HepG2 (cell line): ENCODE measurements at regions not wholly inside any gene's neighbourhood (a gene's known extent, or its start where the extent isn't known, plus 50 kb on each side); places are given as distances from the start of the nearest gene placed in this dataset.

ENCODE experiments used
- ATAC-seq: fragments of 200-7000 bp; cut with Tn5 transposase; 3 replicates; pipeline ENCODE4 v1.9.1; 2020; ENCODE audit warnings: mild to moderate bottlenecking, moderate library complexity
- BruUV-seq: library from RNA; stranded (reverse); fragments of 400-500 nt; replicated peaks from 2 replicates; lab custom pipeline; 2021; lab: Mats Ljungman, UMichigan
- CTCF ChIA-PET: fragments of 300-600 bp; formaldehyde crosslinking; extraction: SDS; loops from one replicate; lab custom pipeline; 2021; ENCODE audit warnings: low total read pairs, inconsistent platforms, low intra/inter-chr PET ratio; lab: Yijun Ruan, JAX
- POLR2A ChIA-PET: fragments of 350-600 bp; sonication (Branson Sonifier 250); formaldehyde crosslinking; loops from one replicate; lab custom pipeline; 2020; ENCODE audit warnings: antibody characterized with exemption, inconsistent platforms; lab: Yijun Ruan, JAX
- DNase-seq: peaks from one replicate; pipeline ENCODE4 v3.0.0-alpha.2; 2015; ENCODE audit warnings: low spot score
- FAIRE-seq: peaks from 3 replicates; lab custom pipeline; 2011; peaks lifted over from hg19 to GRCh38; lab: Jason Lieb, UNC
- H2AFZ ChIP-seq: one replicate; pipeline ENCODE4 v1.6.1; 2011; ENCODE audit warnings: low read length, inconsistent platforms
- H3K27ac ChIP-seq: fragments of 300-600 bp; 3 replicates; pipeline ENCODE4 v1.8.0; 2011; ENCODE audit warnings: mixed run types, mild to moderate bottlenecking, mixed read lengths, low read length, inconsistent platforms; ENCODE audit not compliant: insufficient read depth; ENCODE audit errors: extremely low read length
- H3K27me3 ChIP-seq, 2 experiments: fragments of 200-600 bp in 1 of 2; 2 replicates in 1 of 2; 3 replicates in 1 of 2; pipeline versions ENCODE4 v1.6.0 to v1.8.0; 2011; ENCODE audit warnings: low read length in 2 of 2, mild to moderate bottlenecking in 2 of 2, moderate library complexity in 2 of 2, inconsistent platforms in 1 of 2; ENCODE audit not compliant: insufficient read depth in 2 of 2, control insufficient read depth in 1 of 2
- H3K36me3 ChIP-seq, 2 experiments: fragments of 200-600 bp in 1 of 2; replicated peaks in 1 of 2; 2 replicates in 1 of 2; 3 replicates in 1 of 2; pipeline versions ENCODE4 v1.5.1 to v1.8.0; 2011; ENCODE audit warnings: low read length in 2 of 2, inconsistent platforms in 1 of 2; ENCODE audit not compliant: insufficient read depth in 2 of 2, control insufficient read depth in 1 of 2
- H3K4me1 ChIP-seq: 2 replicates; pipeline ENCODE4 v1.5.1; 2012; ENCODE audit warnings: low read length, inconsistent platforms; ENCODE audit not compliant: insufficient read depth
- H3K4me2 ChIP-seq: 2 replicates; pipeline ENCODE4 v1.6.0; 2011; ENCODE audit warnings: low read depth, low read length, inconsistent platforms
- H3K4me3 ChIP-seq, 3 experiments: fragments of 200-600 bp in 1 of 3; sonication (generic), shearing (Covaris generic) in 1 of 3; replicated peaks in 1 of 3; 2 replicates each; pipeline ENCODE4 v1.5.1; 2011 to 2016; ENCODE audit warnings: low read length in 3 of 3, inconsistent platforms in 2 of 3, low read depth in 2 of 3, mild to moderate bottlenecking in 2 of 3, control low read depth in 1 of 3, mixed read lengths in 1 of 3; ENCODE audit not compliant: insufficient read depth in 1 of 3
- H3K79me2 ChIP-seq: one replicate; pipeline ENCODE4 v1.6.1; 2011; ENCODE audit warnings: low read length, inconsistent platforms; ENCODE audit not compliant: insufficient read depth
- H3K9ac ChIP-seq: 2 replicates; pipeline ENCODE4 v1.6.0; 2011; ENCODE audit warnings: mild to moderate bottlenecking, low read depth, low read length, inconsistent platforms; ENCODE audit not compliant: insufficient read depth
- H3K9me3 ChIP-seq: 2 replicates; pipeline ENCODE4 v1.5.1; 2012; ENCODE audit warnings: mild to moderate bottlenecking, low read length
- H4K20me1 ChIP-seq: 2 replicates; pipeline ENCODE4 v1.6.0; 2011; ENCODE audit warnings: inconsistent platforms, mild to moderate bottlenecking, low read length, moderate library complexity; ENCODE audit not compliant: insufficient read depth
- CENPT ChIP-seq: sonication (generic); formaldehyde crosslinking; IDR thresholded peaks from 2 replicates; pipeline ENCODE4 v1.8.0; 2022; ENCODE audit warnings: low read depth, mild to moderate bottlenecking, moderate library complexity, missing genetic modification reagents
- FOXP4 ChIP-seq: sonication (generic); formaldehyde crosslinking; IDR thresholded peaks from 2 replicates; pipeline ENCODE4 v1.4.0; 2020; ENCODE audit warnings: missing genetic modification reagents
- GLMP ChIP-seq: sonication (generic); formaldehyde crosslinking; IDR thresholded peaks from 2 replicates; pipeline ENCODE4 v1.9.0; 2021; ENCODE audit warnings: missing genetic modification reagents, mild to moderate bottlenecking, borderline replicate concordance
- HNRNPK ChIP-seq: fragments of 200-400 bp; formaldehyde crosslinking; IDR thresholded peaks from 2 replicates; pipeline ENCODE4 v1.6.1; 2018; ENCODE audit warnings: low read length, low read depth, moderate library complexity, mild to moderate bottlenecking; ENCODE audit not compliant: poor library complexity, severe bottlenecking
- KDM5B ChIP-seq: sonication (generic); formaldehyde crosslinking; IDR thresholded peaks from 2 replicates; pipeline ENCODE4 v1.4.0; 2020; ENCODE audit warnings: missing genetic modification reagents, mild to moderate bottlenecking, borderline replicate concordance
- TBX3 ChIP-seq: fragments of 450-650 bp; IDR thresholded peaks from 2 replicates; pipeline ENCODE4 v1.6.1; 2017; ENCODE audit warnings: antibody characterized with exemption, mild to moderate bottlenecking, inconsistent platforms, borderline replicate concordance
- ZBTB3 ChIP-seq: sonication (generic); formaldehyde crosslinking; IDR thresholded peaks from 2 replicates; pipeline ENCODE4 v1.4.0; 2020; ENCODE audit warnings: low read depth, mild to moderate bottlenecking, moderate library complexity, missing genetic modification reagents, borderline replicate concordance
- ZFP36L2 ChIP-seq: sonication (generic); formaldehyde crosslinking; IDR thresholded peaks from 2 replicates; pipeline ENCODE4 v1.4.0; 2020; ENCODE audit warnings: missing genetic modification reagents
- ZMYM2 ChIP-seq: sonication (generic); formaldehyde crosslinking; IDR thresholded peaks from 2 replicates; pipeline ENCODE4 v1.8.0; 2022; ENCODE audit warnings: mild to moderate bottlenecking, missing genetic modification reagents
- ZNF687 ChIP-seq: sonication (generic); formaldehyde crosslinking; IDR thresholded peaks from 2 replicates; pipeline ENCODE4 v1.5.1; 2020; ENCODE audit warnings: mild to moderate bottlenecking, missing genetic modification reagents, moderate library complexity
- WGBS: methylation state at CpG from one replicate; pipeline ENCODE4 v1.1.6; 2017; ENCODE audit warnings: low lambda C conversion rate; 5-methylcytosine and 5-hydroxymethylcytosine counted together
- in situ Hi-C: cut with HindIII; loops from 2 replicates; pipeline ENCODE4 v1.10.0; 2017; ENCODE audit warnings: low pct_unique_long_range_greater_than_20kb; ENCODE audit not compliant: extremely low pct_ligation_motif_present
- intact Hi-C: fragments of 100-400 bp; cut with micrococcal nuclease; formaldehyde crosslinking; loops from one replicate; pipeline ENCODE4 v1.10.0; 2022; ENCODE audit not compliant: unreplicated experiment

GRCh38 chr19:30130356-30131122 is 188.5 kb downstream of the URI1 start:
- ATAC-seq (no peak), DNase-seq (no peak), FAIRE-seq (no peak)
- Histone ChIP-seq H3K4me1 (no peaks in the 10 kb centered on the region), H3K36me3 (no peaks in the 10 kb centered on the region), H3K4me2 (no peak overlapping the region), H3K27ac (no peak overlapping the region), H4K20me1 (no peaks in the 10 kb centered on the region), H3K9me3 (no peaks in the 10 kb centered on the region), H3K27me3 (peaks cover 0 to 5% of the 10 kb centered on the region in 2 experiments; a peak in 1 of 5 replicates), H3K4me3 (no peak overlapping the region), H2AFZ (no peak overlapping the region), H3K79me2 (no peaks in the 10 kb centered on the region), H3K9ac (no peak overlapping the region)
- in situ Hi-C loops (no loop called here), intact Hi-C loops (no loop called here)
- BruUV-seq, result no TSS peak
- ChIA-PET CTCF (no interaction called here), POLR2A (no interaction called here)
- TF ChIP-seq ZFP36L2 (CRISPR knock-in tag) (no peak), HNRNPK (peak; percentile 28)
- WGBS, result 17% methylated on average over 5 of the region's 6 CpGs

GRCh38 chr19:30131246-30131645 is 189.2 kb downstream of the URI1 start:
- in situ Hi-C loops, result no loop called here
- H3K9ac ChIP-seq, result no peak overlapping the region
- H3K79me2 ChIP-seq, result no peaks in the 10 kb centered on the region
- ATAC-seq (no peak), DNase-seq (no peak), FAIRE-seq (no peak)
- H3K27ac ChIP-seq, result no peak overlapping the region
- no peaks in the 10 kb centered on the region for H3K9me3 ChIP-seq
- no peaks in the 10 kb centered on the region for H3K36me3 ChIP-seq
- ChIA-PET CTCF (no interaction called here), POLR2A (no interaction called here)
- H2AFZ ChIP-seq, result no peak overlapping the region
- no peak overlapping the region for H3K4me3 ChIP-seq
- WGBS, result 40% methylated on average over 4 of the region's 5 CpGs
- intact Hi-C loops, result no loop called here
- no peaks in the 10 kb centered on the region for H4K20me1 ChIP-seq
- peaks cover 0 to 3% of the 10 kb centered on the region in 2 experiments; a peak in 1 of 5 replicates for H3K27me3 ChIP-seq
- H3K4me2 ChIP-seq, result no peak overlapping the region
- no peaks in the 10 kb centered on the region for H3K4me1 ChIP-seq
- no TSS peak for BruUV-seq
- TF ChIP-seq CENPT (no peak), ZBTB3 (no peak), KDM5B (no peak), GLMP (CRISPR knock-in tag) (no peak), ZMYM2 (CRISPR knock-in tag) (no peak), TBX3 (no peak), ZNF687 (CRISPR knock-in tag) (no peak), FOXP4 (no peak)
